Activated CD8-positive, alpha-beta T cell treated with anti-CD3 and anti-CD28 coated beads, Interleukin-2, amount 10 ng/mL, durations not matched to agents 7 days and 5 days (primary cell): ENCODE measurements at regions not wholly inside any gene's neighbourhood (a gene's known extent, or its start where the extent isn't known, plus 50 kb on each side); places are given as distances from the start of the nearest gene placed in this dataset.

ENCODE experiments used
- ATAC-seq: fragments of 150-1000 bp; cut with Tn5 transposase; one replicate; pipeline ENCODE4 v1.10.0; 2021; ENCODE audit warnings: moderate library complexity
- CTCF ChIA-PET: fragments of 350-600 bp; sonication (Branson Sonifier 250); formaldehyde crosslinking; loops from one replicate; lab custom pipeline; 2021; ENCODE audit warnings: antibody characterized with exemption; lab: Charles Lee
- POLR2A ChIA-PET: fragments of 350-600 bp; sonication (Branson Sonifier 250); formaldehyde crosslinking; loops from one replicate; lab custom pipeline; 2021; ENCODE audit warnings: antibody characterized with exemption; lab: Charles Lee
- DNase-seq: peaks from one replicate; pipeline ENCODE4 v3.0.0-alpha.2; 2020
- H3K27ac Mint-ChIP-seq: one replicate; pipeline ENCODE4 v1.8.0; 2021; ENCODE audit warnings: mild to moderate bottlenecking, mixed read lengths
- H3K27me3 Mint-ChIP-seq: one replicate; pipeline ENCODE4 v1.8.0; 2021; ENCODE audit warnings: low read depth, mixed read lengths
- H3K36me3 Mint-ChIP-seq: one replicate; pipeline ENCODE4 v1.8.0; 2021; ENCODE audit warnings: low read depth, mixed read lengths
- H3K4me1 Mint-ChIP-seq: one replicate; pipeline ENCODE4 v1.8.0; 2021; ENCODE audit warnings: low read depth, mixed read lengths
- H3K4me3 Mint-ChIP-seq: one replicate; pipeline ENCODE4 v1.8.0; 2021; ENCODE audit warnings: mild to moderate bottlenecking, mixed read lengths
- H3K9me3 Mint-ChIP-seq: one replicate; pipeline ENCODE4 v1.8.0; 2022; ENCODE audit warnings: mixed read lengths; ENCODE audit not compliant: insufficient read depth

GRCh38 chr3:73212683-73213082, 151.2 kb downstream of the EBLN2 start:
- no peak overlapping the region for H3K4me3 Mint-ChIP-seq
- H3K27me3 Mint-ChIP-seq: peaks cover 2% of the 10 kb centered on the region
- no peaks in the 10 kb centered on the region for H3K9me3 Mint-ChIP-seq
- no peaks in the 10 kb centered on the region for H3K36me3 Mint-ChIP-seq
- CTCF ChIA-PET: interaction anchor here (0.6 kb wide), 1 partner anchor 300 kb away, joined by 3 read pairs; no protein-coding TSS in a partner anchor
- DNase-seq: no peak
- no peaks in the 10 kb centered on the region for H3K4me1 Mint-ChIP-seq
- H3K27ac Mint-ChIP-seq: no peak overlapping the region
- POLR2A ChIA-PET: no interaction called here
- no peak for ATAC-seq

- Mint-ChIP-seq H3K36me3 (no peaks in the 10 kb centered on the region), H3K27ac (no peak overlapping the region), H3K4me1 (no peaks in the 10 kb centered on the region), H3K4me3 (no peak overlapping the region), H3K27me3 (peaks cover 2% of the 10 kb centered on the region), H3K9me3 (no peaks in the 10 kb centered on the region)
- POLR2A ChIA-PET: no interaction called here
- ATAC-seq: no peak
- CTCF ChIA-PET: no interaction called here
- no peak for DNase-seq
Observed at GRCh38 chr3:73213896-73214295, 152.4 kb downstream of the EBLN2 start.

- no peak overlapping the region for H3K27ac Mint-ChIP-seq
- no peaks in the 10 kb centered on the region for H3K4me1 Mint-ChIP-seq
- no peaks in the 10 kb centered on the region for H3K9me3 Mint-ChIP-seq
- ChIA-PET POLR2A (no interaction called here), CTCF (interaction anchor here (0.6 kb wide), 1 partner anchor 412 kb away, joined by 3 read pairs; no protein-coding TSS in a partner anchor)
- peaks cover 2% of the 10 kb centered on the region for H3K27me3 Mint-ChIP-seq
- no peak overlapping the region for H3K4me3 Mint-ChIP-seq
- DNase-seq (no peak), ATAC-seq (no peak)
- H3K36me3 Mint-ChIP-seq: no peaks in the 10 kb centered on the region
Observed at GRCh38 chr3:73214846-73215245, 153.4 kb downstream of the EBLN2 start.

GRCh38 chr3:73215281-73215680, 153.8 kb downstream of the EBLN2 start:
- Mint-ChIP-seq H3K27me3 (peaks cover 2% of the 10 kb centered on the region), H3K4me1 (no peaks in the 10 kb centered on the region), H3K9me3 (no peaks in the 10 kb centered on the region), H3K27ac (no peak overlapping the region), H3K4me3 (no peak overlapping the region), H3K36me3 (no peaks in the 10 kb centered on the region)
- DNase-seq (no peak), ATAC-seq (no peak)
- ChIA-PET CTCF (no interaction called here), POLR2A (no interaction called here)

GRCh38 chr3:73215901-73216300, 154.4 kb downstream of the EBLN2 start:
- ATAC-seq (no peak), DNase-seq (no peak)
- Mint-ChIP-seq H3K27me3 (peaks cover 2% of the 10 kb centered on the region), H3K4me1 (no peaks in the 10 kb centered on the region), H3K36me3 (no peaks in the 10 kb centered on the region), H3K4me3 (no peak overlapping the region), H3K27ac (no peak overlapping the region), H3K9me3 (no peaks in the 10 kb centered on the region)
- POLR2A ChIA-PET: no interaction called here
- CTCF ChIA-PET: no interaction called here

GRCh38 chr3:73216310-73216709, 154.9 kb downstream of the EBLN2 start:
- POLR2A ChIA-PET: no interaction called here
- Mint-ChIP-seq H3K36me3 (no peaks in the 10 kb centered on the region), H3K4me1 (no peaks in the 10 kb centered on the region), H3K9me3 (no peaks in the 10 kb centered on the region), H3K4me3 (no peak overlapping the region), H3K27ac (no peak overlapping the region), H3K27me3 (peaks cover 2% of the 10 kb centered on the region)
- no peak for DNase-seq
- CTCF ChIA-PET: no interaction called here
- no peak for ATAC-seq

- ATAC-seq: no peak
- H3K36me3 Mint-ChIP-seq: no peaks in the 10 kb centered on the region
- POLR2A ChIA-PET: no interaction called here
Observed at GRCh38 chr3:73222126-73222525, 160.7 kb downstream of the EBLN2 start.

GRCh38 chr3:73225146-73225855, 163.8 kb downstream of the EBLN2 start:
- Mint-ChIP-seq H3K4me3 (no peak overlapping the region), H3K27ac (no peak overlapping the region), H3K4me1 (no peaks in the 10 kb centered on the region), H3K27me3 (no peaks in the 10 kb centered on the region), H3K9me3 (no peaks in the 10 kb centered on the region), H3K36me3 (no peaks in the 10 kb centered on the region)
- ChIA-PET POLR2A (no interaction called here), CTCF (no interaction called here)
- DNase-seq: no peak
- no peak for ATAC-seq

More at GRCh38 chr3:73222126-73222525, 160.7 kb downstream of the EBLN2 start:
- DNase-seq: no peak
- Mint-ChIP-seq H3K27me3 (no peaks in the 10 kb centered on the region), H3K9me3 (no peaks in the 10 kb centered on the region), H3K4me3 (no peak overlapping the region), H3K27ac (no peak overlapping the region), H3K4me1 (no peaks in the 10 kb centered on the region)
- CTCF ChIA-PET: no interaction called here

- Mint-ChIP-seq H3K9me3 (no peaks in the 10 kb centered on the region), H3K27me3 (no peaks in the 10 kb centered on the region), H3K4me1 (no peaks in the 10 kb centered on the region), H3K4me3 (no peak overlapping the region), H3K36me3 (no peaks in the 10 kb centered on the region), H3K27ac (no peak overlapping the region)
- ChIA-PET POLR2A (no interaction called here), CTCF (no interaction called here)
- DNase-seq: no peak
- no peak for ATAC-seq
Observed at GRCh38 chr3:73225991-73226390, 164.5 kb downstream of the EBLN2 start.

GRCh38 chr3:73228000-73228399, 166.5 kb downstream of the EBLN2 start:
- ATAC-seq (no peak), DNase-seq (no peak)
- POLR2A ChIA-PET: no interaction called here
- CTCF ChIA-PET: no interaction called here
- H3K27me3 Mint-ChIP-seq: no peaks in the 10 kb centered on the region
- no peak overlapping the region for H3K27ac Mint-ChIP-seq
- H3K4me1 Mint-ChIP-seq: no peaks in the 10 kb centered on the region
- H3K36me3 Mint-ChIP-seq: no peaks in the 10 kb centered on the region
- no peak overlapping the region for H3K4me3 Mint-ChIP-seq
- H3K9me3 Mint-ChIP-seq: no peaks in the 10 kb centered on the region

- no peak for DNase-seq
- Mint-ChIP-seq H3K4me1 (no peaks in the 10 kb centered on the region), H3K27ac (no peak overlapping the region), H3K4me3 (no peak overlapping the region), H3K36me3 (no peaks in the 10 kb centered on the region), H3K9me3 (no peaks in the 10 kb centered on the region), H3K27me3 (no peaks in the 10 kb centered on the region)
- ATAC-seq: no peak
- ChIA-PET POLR2A (no interaction called here), CTCF (no interaction called here)
Observed at GRCh38 chr3:73228437-73228836, 167.0 kb downstream of the EBLN2 start.

GRCh38 chr3:73228959-73229358, 167.5 kb downstream of the EBLN2 start:
- Mint-ChIP-seq H3K4me1 (no peaks in the 10 kb centered on the region), H3K9me3 (no peaks in the 10 kb centered on the region), H3K36me3 (no peaks in the 10 kb centered on the region), H3K27me3 (no peaks in the 10 kb centered on the region), H3K4me3 (no peak overlapping the region), H3K27ac (no peak overlapping the region)
- ChIA-PET CTCF (no interaction called here), POLR2A (no interaction called here)
- ATAC-seq (no peak), DNase-seq (no peak)
